ENCODE measurements at regions not wholly inside any gene's neighbourhood (a gene's known extent, or its start where the extent isn't known, plus 50 kb on each side); places are given as distances from the start of the nearest gene placed in this dataset.

DNA sequence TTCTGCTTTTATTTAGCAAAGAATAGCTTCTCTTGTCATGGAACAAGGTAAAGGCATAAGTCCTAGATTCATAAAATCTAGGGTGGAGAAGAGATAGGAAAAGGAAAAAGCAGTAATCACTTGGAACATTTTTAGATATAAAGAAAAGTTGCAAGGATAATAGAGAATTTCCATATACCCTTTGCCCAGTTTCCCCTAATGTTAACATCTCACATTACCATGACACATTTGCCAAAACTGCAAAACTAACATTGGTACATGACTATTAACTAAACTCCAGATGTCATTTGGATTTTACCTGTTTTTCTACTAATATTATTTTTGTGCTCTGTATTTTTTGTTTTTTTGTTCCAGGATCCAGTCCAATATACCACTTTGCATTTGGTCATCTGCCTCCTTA is 265.1 kb downstream of the ETAA1 start:
- no peak overlapping the region for H3K9ac ChIP-seq (ENCODE audit: low read length)
- H3K4me3 ChIP-seq (ENCODE audit: low read length) = no peak overlapping the region
- DNase-seq (ENCODE audit: low read depth) = no peak
- peaks cover 17% of the 10 kb centered on the region for H3K4me1 ChIP-seq (ENCODE audit: control insufficient read depth, insufficient read depth, low read length)
- no peaks in the 10 kb centered on the region for H3K27me3 ChIP-seq (replicated peaks; ENCODE audit: control insufficient read depth, insufficient read depth, low read length)
- H3K9me3 ChIP-seq (ENCODE audit: control insufficient read depth, low read length) = peaks cover 29% of the 10 kb centered on the region
- H3K36me3 ChIP-seq (ENCODE audit: control insufficient read depth, insufficient read depth, low read length, severe bottlenecking) = no peaks in the 10 kb centered on the region

DNA sequence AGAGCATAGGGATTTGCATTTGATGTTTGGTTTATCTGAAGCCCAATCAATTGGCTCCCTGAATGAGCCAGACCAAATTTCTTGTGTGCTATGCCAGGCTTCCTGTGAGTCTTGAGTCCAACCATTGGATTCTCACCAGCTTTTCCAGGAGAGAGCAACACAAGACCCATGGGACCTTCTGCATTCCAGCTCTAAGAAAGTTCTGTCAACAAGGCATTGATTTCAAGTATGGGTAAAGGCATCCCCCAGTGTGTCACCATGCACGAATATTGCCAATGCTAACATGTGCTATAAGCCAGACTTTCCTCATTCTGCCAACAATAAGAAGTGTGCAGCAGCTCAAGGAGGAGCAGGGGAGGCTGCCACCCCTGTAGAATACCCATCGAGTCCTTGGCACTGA is 266.6 kb downstream of the ETAA1 start:
- peaks cover 24% of the 10 kb centered on the region for H3K4me1 ChIP-seq (ENCODE audit: control insufficient read depth, insufficient read depth, low read length)
- no peak overlapping the region for H3K4me3 ChIP-seq (ENCODE audit: low read length)
- H3K36me3 ChIP-seq (ENCODE audit: control insufficient read depth, insufficient read depth, low read length, severe bottlenecking) = no peaks in the 10 kb centered on the region
- H3K9ac ChIP-seq (ENCODE audit: low read length) = no peak overlapping the region
- H3K27me3 ChIP-seq (replicated peaks; ENCODE audit: control insufficient read depth, insufficient read depth, low read length) = no peaks in the 10 kb centered on the region
- peaks cover 24% of the 10 kb centered on the region for H3K9me3 ChIP-seq (ENCODE audit: control insufficient read depth, low read length)
- DNase-seq (ENCODE audit: low read depth) = no peak

GRCh38 chr2:67666386-67667053 is 269.4 kb downstream of the ETAA1 start:
- Histone ChIP-seq H3K4me1 (ENCODE audit: control insufficient read depth, insufficient read depth, low read length) (peaks cover 24% of the 10 kb centered on the region), H3K36me3 (ENCODE audit: control insufficient read depth, insufficient read depth, low read length, severe bottlenecking) (no peaks in the 10 kb centered on the region), H3K9ac (ENCODE audit: low read length) (no peak overlapping the region), H3K4me3 (ENCODE audit: low read length) (no peak overlapping the region), H3K9me3 (ENCODE audit: control insufficient read depth, low read length) (peaks cover 6% of the 10 kb centered on the region), H3K27me3 (replicated peaks; ENCODE audit: control insufficient read depth, insufficient read depth, low read length) (no peaks in the 10 kb centered on the region)
- DNase-seq (ENCODE audit: low read depth) = no peak

DNA sequence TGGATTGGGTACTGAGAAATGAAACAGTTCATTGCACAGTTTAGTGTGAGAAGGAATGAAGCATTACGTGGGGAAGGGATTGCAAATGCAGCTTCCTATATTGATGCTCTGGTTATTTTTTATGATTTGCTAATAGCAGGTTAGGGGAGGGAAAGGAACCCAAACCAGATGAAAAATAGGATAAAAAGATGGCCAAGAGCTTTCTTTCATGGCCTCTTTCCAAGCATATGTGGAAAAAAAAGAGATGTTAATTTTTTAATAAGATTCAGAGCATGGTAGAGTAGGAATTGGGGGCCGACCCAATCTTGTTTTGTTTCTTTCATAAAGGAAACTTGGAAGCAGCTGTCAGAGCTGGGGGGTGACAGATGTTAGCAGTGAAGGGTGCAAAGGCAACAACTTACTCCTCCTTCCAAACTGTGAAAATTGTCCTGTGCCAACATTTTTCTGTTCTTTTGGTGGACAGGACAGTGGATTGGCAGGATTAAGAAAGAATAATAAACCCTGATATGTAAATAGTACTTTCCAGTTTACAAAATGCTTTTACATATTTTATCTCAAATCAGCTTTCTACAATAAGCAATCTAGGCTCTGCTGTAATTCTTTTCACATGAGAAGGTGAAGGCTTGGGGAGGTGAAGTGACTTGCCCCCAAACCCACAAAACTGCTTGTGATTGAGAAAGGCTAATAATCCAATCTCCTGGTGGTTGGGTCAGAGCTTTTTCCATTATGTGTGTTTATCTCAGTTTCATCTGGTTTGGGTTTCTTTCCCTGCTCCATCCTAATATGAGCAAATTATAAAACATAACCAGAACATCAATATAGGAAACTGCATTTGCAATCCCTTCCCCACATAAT is 270.1 kb downstream of the ETAA1 start:
- H3K4me1 ChIP-seq (ENCODE audit: control insufficient read depth, insufficient read depth, low read length) = peaks cover 24% of the 10 kb centered on the region
- no peaks in the 10 kb centered on the region for H3K27me3 ChIP-seq (replicated peaks; ENCODE audit: control insufficient read depth, insufficient read depth, low read length)
- no peak overlapping the region for H3K9ac ChIP-seq (ENCODE audit: low read length)
- peaks cover under 1% of the 10 kb centered on the region for H3K9me3 ChIP-seq (ENCODE audit: control insufficient read depth, low read length)
- H3K4me3 ChIP-seq (ENCODE audit: low read length) = no peak overlapping the region
- no peaks in the 10 kb centered on the region for H3K36me3 ChIP-seq (ENCODE audit: control insufficient read depth, insufficient read depth, low read length, severe bottlenecking)
- peak; percentile 53 for DNase-seq (ENCODE audit: low read depth)

DNA sequence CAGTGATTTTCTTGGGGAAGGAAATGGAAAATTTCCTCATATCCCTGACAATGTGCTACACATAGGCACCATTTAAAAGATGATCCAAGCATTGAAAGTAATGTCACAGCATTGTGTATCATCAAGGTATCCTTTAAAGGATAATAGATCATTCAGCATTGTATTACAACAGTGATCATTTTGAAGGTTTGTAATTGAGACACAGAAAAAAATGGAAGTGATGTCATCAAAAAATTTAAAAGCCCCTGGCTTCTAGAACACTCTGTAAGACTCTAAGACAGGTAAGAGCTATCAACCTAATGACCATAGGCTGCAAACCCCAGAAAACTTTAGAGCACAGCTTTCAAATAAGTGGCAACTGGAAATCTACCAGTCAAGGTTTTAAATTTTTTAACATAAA is 271.4 kb downstream of the ETAA1 start:
- Histone ChIP-seq H3K9me3 (ENCODE audit: control insufficient read depth, low read length) (no peaks in the 10 kb centered on the region), H3K9ac (ENCODE audit: low read length) (no peak overlapping the region), H3K27me3 (replicated peaks; ENCODE audit: control insufficient read depth, insufficient read depth, low read length) (no peaks in the 10 kb centered on the region), H3K36me3 (ENCODE audit: control insufficient read depth, insufficient read depth, low read length, severe bottlenecking) (no peaks in the 10 kb centered on the region), H3K4me3 (ENCODE audit: low read length) (no peak overlapping the region), H3K4me1 (ENCODE audit: control insufficient read depth, insufficient read depth, low read length) (peaks cover 23% of the 10 kb centered on the region)
- DNase-seq (ENCODE audit: low read depth) = no peak

DNA sequence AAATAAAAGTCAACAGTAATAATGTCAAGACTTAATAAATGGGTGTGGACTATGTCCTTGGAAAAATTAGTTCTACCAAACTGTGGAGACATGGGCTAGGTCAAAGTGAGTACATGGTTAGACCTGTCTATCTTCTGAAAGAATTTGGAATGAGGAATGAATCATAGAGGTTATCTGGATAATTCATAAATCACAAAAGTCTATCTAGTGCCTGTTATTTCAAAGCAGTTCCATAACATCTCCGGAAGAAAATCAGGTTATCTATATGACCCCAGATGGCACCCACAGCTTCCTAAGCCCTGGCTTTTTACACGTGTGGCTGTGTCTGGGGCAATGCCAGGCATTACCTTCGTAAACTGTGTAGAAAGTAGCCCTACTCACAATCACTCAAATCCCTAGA is 272.0 kb downstream of the ETAA1 start:
- H3K9ac ChIP-seq (ENCODE audit: low read length) = no peak overlapping the region
- H3K36me3 ChIP-seq (ENCODE audit: control insufficient read depth, insufficient read depth, low read length, severe bottlenecking) = no peaks in the 10 kb centered on the region
- peaks cover 17% of the 10 kb centered on the region for H3K4me1 ChIP-seq (ENCODE audit: control insufficient read depth, insufficient read depth, low read length)
- no peak for DNase-seq (ENCODE audit: low read depth)
- H3K27me3 ChIP-seq (replicated peaks; ENCODE audit: control insufficient read depth, insufficient read depth, low read length) = no peaks in the 10 kb centered on the region
- H3K9me3 ChIP-seq (ENCODE audit: control insufficient read depth, low read length) = no peaks in the 10 kb centered on the region
- no peak overlapping the region for H3K4me3 ChIP-seq (ENCODE audit: low read length)

DNA sequence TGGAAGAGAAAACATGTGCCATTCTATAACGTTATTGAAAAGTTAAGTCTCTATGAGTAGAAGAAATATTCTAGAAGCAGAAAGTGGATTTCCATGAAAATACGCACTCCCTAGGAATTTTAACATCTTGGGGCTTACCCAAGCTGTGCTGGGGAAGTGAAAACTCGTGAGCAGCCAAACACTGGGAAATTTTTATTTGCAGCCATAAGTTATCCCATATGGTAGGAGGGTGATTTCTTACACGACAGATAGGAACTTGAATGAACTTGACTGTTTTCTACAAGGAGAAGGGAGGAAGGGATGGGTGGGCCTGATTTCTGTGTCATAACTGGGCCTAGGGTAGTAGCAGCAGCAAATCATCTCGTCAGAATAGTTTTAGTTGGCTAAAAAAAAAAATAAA is 272.6 kb downstream of the ETAA1 start:
- Histone ChIP-seq H3K4me3 (ENCODE audit: low read length) (no peak overlapping the region), H3K9me3 (ENCODE audit: control insufficient read depth, low read length) (no peaks in the 10 kb centered on the region), H3K36me3 (ENCODE audit: control insufficient read depth, insufficient read depth, low read length, severe bottlenecking) (no peaks in the 10 kb centered on the region), H3K9ac (ENCODE audit: low read length) (no peak overlapping the region), H3K27me3 (replicated peaks; ENCODE audit: control insufficient read depth, insufficient read depth, low read length) (no peaks in the 10 kb centered on the region), H3K4me1 (ENCODE audit: control insufficient read depth, insufficient read depth, low read length) (peaks cover 17% of the 10 kb centered on the region)
- no peak for DNase-seq (ENCODE audit: low read depth)

DNA sequence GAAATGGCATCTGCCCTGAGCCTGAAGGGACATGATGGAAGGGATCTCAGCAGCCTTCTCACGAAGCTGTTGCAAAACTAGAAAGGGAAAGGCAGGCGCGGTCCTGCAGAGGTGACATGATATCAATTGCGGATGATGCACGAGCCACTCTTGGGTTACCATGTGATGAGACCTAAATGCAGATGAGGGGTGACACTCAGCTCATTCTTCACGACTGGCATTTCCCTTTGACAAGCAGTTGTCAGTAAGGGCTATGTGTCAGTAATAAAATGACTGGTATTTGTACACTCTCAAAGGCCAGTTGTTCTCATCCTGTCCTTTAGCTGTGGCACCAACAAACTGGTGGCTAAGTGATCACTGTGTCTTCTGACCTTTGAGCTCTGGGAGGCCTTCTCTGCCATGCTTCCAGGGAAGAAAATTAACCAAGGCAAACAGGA is 273.6 kb downstream of the ETAA1 start:
- H3K9me3 ChIP-seq (ENCODE audit: control insufficient read depth, low read length) = no peaks in the 10 kb centered on the region
- H3K36me3 ChIP-seq (ENCODE audit: control insufficient read depth, insufficient read depth, low read length, severe bottlenecking) = no peaks in the 10 kb centered on the region
- no peak overlapping the region for H3K9ac ChIP-seq (ENCODE audit: low read length)
- H3K4me1 ChIP-seq (ENCODE audit: control insufficient read depth, insufficient read depth, low read length) = peaks cover 17% of the 10 kb centered on the region
- no peak overlapping the region for H3K4me3 ChIP-seq (ENCODE audit: low read length)
- H3K27me3 ChIP-seq (replicated peaks; ENCODE audit: control insufficient read depth, insufficient read depth, low read length) = no peaks in the 10 kb centered on the region
- no peak for DNase-seq (ENCODE audit: low read depth)

- Histone ChIP-seq H3K27me3 (replicated peaks; ENCODE audit: control insufficient read depth, insufficient read depth, low read length) (no peaks in the 10 kb centered on the region), H3K36me3 (ENCODE audit: control insufficient read depth, insufficient read depth, low read length, severe bottlenecking) (no peaks in the 10 kb centered on the region), H3K9ac (ENCODE audit: low read length) (no peak overlapping the region), H3K9me3 (ENCODE audit: control insufficient read depth, low read length) (no peaks in the 10 kb centered on the region), H3K4me3 (ENCODE audit: low read length) (no peak overlapping the region), H3K4me1 (ENCODE audit: control insufficient read depth, insufficient read depth, low read length) (peaks cover 11% of the 10 kb centered on the region)
- DNase-seq (ENCODE audit: low read depth) = no peak
These were observed 274.6 kb downstream of the ETAA1 start for GRCh38 chr2:67671464-67672450.

DNA sequence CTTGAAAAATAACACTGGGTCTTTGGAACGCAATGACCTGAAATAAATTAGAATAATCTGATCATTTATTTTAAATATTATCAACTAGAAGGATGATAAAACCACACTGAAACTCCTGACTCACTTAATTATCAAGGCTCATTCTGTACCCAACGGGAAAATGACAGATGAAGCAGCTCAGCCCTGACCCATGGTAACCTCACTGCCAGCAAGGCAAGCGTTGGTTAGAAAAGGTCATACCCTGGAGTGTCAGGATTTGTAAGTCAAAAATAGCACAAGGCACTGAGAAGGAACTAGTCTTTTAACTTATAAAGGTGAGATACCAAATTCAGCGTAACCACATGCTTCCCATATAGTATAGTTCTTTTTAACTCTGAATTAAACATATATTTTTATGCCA is 277.5 kb downstream of the ETAA1 start:
- Histone ChIP-seq H3K9ac (ENCODE audit: low read length) (no peak overlapping the region), H3K36me3 (ENCODE audit: control insufficient read depth, insufficient read depth, low read length, severe bottlenecking) (no peaks in the 10 kb centered on the region), H3K9me3 (ENCODE audit: control insufficient read depth, low read length) (no peaks in the 10 kb centered on the region), H3K4me3 (ENCODE audit: low read length) (no peak overlapping the region), H3K4me1 (ENCODE audit: control insufficient read depth, insufficient read depth, low read length) (no peaks in the 10 kb centered on the region), H3K27me3 (replicated peaks; ENCODE audit: control insufficient read depth, insufficient read depth, low read length) (no peaks in the 10 kb centered on the region)
- DNase-seq (ENCODE audit: low read depth) = no peak

DNA sequence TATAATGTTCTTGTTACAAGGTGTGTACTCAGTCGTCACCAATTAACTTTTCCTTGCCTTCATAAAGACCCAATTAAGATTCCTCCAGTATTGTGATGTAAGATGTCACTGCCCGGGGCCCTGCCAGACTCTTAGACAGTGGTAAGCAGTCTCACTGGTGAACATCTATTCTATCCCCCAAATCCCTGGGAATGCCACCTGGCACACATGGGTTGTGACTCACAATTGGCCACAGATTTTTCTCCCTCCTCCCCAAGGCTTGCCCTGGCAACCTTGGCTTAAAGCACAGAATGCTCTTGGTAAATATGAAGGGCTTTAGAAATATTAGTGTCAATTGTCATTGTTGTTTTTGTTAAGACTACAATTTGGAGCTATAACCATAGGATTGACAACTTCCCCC is 287.9 kb downstream of the ETAA1 start:
- Histone ChIP-seq H3K27me3 (replicated peaks; ENCODE audit: control insufficient read depth, insufficient read depth, low read length) (peaks cover 3% of the 10 kb centered on the region), H3K4me1 (ENCODE audit: control insufficient read depth, insufficient read depth, low read length) (no peaks in the 10 kb centered on the region), H3K9ac (ENCODE audit: low read length) (no peak overlapping the region), H3K9me3 (ENCODE audit: control insufficient read depth, low read length) (no peaks in the 10 kb centered on the region), H3K4me3 (ENCODE audit: low read length) (no peak overlapping the region), H3K36me3 (ENCODE audit: control insufficient read depth, insufficient read depth, low read length, severe bottlenecking) (no peaks in the 10 kb centered on the region)
- DNase-seq (ENCODE audit: low read depth) = no peak

All from adipocyte (in vitro differentiated cells).